Urinary bladder (tissue), 3 donors: ENCODE measurements at regions not wholly inside any gene's neighbourhood (a gene's known extent, or its start where the extent isn't known, plus 50 kb on each side); places are given as distances from the start of the nearest gene placed in this dataset.
A peak's percentile ranks its signal among the peaks of the same experiment; 100 is the strongest.

Source experiments
- DNase-seq: peaks from one replicate; pipeline ENCODE4 v3.0.0-alpha.2; 2015; ENCODE audit errors: extremely low spot score
- H3K27ac ChIP-seq: one replicate; pipeline ENCODE4 v1.5.1; 2013; ENCODE audit warnings: low read depth, mild to moderate bottlenecking, moderate library complexity
- H3K36me3 ChIP-seq: one replicate; pipeline ENCODE4 v1.6.1; 2013; ENCODE audit warnings: mild to moderate bottlenecking, moderate library complexity; ENCODE audit not compliant: insufficient read depth
- H3K4me1 ChIP-seq: one replicate; pipeline ENCODE4 v1.6.1; 2013; ENCODE audit warnings: mild to moderate bottlenecking, moderate library complexity; ENCODE audit not compliant: insufficient read depth
- H3K4me3 ChIP-seq: one replicate; pipeline ENCODE4 v1.5.1; 2013; ENCODE audit warnings: low read depth, low read length
- WGBS: extraction: QIAGEN DNeasy Blood & Tissue Kit; methylation state at CpG from one replicate; pipeline ENCODE4 v1.1.7; 2013; 5-methylcytosine and 5-hydroxymethylcytosine counted together
- donor health status: healthy with polysubstance abuse.
- donor health status: healthy.

DNA sequence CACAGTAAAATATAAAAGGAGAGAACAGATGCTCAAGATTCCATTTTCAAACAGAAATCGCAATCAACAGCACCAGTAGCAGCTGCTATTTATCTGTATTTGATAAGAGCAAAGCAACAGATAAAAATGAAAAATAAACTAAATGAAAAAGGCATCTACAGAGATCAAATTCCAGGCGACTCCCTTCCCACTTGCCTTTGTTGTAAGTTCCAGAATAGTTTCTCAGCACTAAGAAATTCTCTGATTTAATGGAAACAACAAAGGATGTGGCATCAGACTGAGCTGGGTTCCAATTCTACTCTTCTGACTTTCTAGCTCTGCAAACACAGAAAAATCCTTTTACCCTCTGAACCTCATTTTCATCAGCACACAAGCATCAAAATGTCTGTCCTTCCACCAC lies 110.8 kb upstream of the MME start:
- Histone ChIP-seq H3K4me1 (no peaks in the 10 kb centered on the region), H3K4me3 (no peak overlapping the region), H3K27ac (no peak overlapping the region), H3K36me3 (no peaks in the 10 kb centered on the region)
- WGBS = 57% methylated on average over 2 of the region's 2 CpGs
- no peak for DNase-seq

DNA sequence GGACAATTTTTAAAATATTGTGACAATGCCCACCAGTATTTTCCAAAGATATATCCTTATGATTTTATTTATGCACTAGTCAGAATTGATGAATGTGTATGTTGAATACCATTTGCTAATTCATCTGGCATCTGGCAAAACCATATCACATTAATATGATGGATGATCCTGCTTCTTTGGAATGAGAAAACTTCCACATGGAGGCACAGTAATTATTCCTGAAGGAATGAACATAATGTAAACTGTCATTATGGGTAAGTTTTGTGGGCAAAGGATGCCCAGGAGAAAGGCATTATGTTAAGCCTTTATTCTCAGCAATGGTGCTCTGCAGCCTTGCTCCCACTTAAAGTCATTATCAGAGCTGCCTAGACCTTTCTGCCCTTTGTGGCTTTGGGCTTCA lies 113.0 kb upstream of the MME start:
- Histone ChIP-seq H3K4me1 (no peaks in the 10 kb centered on the region), H3K27ac (no peak overlapping the region), H3K4me3 (no peak overlapping the region), H3K36me3 (no peaks in the 10 kb centered on the region)
- DNase-seq = no peak

DNA sequence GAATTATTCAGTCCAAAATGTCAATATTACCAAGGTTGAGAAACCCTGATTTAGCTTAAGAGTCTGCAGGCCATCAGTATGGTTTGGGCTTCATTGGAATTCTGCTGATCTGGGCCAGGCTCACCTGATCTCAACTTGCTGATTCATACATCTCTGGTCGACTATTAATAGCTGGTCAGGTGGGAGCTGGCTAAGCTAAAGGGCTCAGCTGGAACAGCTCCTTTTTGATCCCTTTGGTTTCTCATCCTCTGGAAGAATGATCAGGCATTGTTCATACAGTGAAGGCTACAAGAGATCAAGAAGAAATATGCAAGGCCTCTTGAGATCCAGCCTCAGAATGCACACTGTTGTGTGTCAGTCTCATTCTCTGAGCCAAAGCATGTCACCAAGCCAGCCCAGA lies 123.3 kb upstream of the MME start:
- DNase-seq = no peak
- Histone ChIP-seq H3K4me3 (no peak overlapping the region), H3K36me3 (no peaks in the 10 kb centered on the region), H3K4me1 (no peaks in the 10 kb centered on the region), H3K27ac (no peak overlapping the region)
- WGBS = 67% methylated on average over 1 of the region's 1 CpG

DNA sequence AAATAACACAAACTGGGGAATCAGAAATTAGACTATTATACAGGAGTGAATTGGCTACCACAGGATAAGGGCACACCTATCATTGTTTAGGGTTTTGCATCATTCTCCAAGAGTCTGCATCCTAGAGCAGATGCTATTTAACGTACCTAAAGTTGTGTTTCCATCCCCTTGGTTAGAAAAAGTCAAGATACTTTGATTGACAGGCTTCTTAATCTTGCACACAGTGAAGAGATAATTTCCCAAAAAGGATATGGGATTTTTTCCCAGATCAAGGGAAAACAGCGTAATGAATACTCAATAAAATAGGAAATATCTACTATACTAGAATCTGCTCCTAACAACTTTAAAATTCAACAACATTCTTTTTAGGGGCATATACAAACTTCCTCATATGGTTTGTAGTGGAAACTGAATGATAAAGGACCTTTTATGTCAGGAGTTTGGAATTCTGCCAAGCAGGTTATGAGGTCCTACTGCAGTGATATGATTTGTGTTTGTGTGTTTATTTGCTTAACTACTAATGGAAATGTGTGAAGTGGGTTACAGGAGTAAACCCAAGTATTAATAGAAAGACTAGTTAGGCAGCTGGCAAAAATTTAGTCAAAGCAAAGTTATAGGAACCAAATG lies 124.1 kb upstream of the MME start:
- Histone ChIP-seq H3K4me3 (no peak overlapping the region), H3K4me1 (no peaks in the 10 kb centered on the region), H3K36me3 (no peaks in the 10 kb centered on the region), H3K27ac (no peak overlapping the region)
- WGBS = 86% methylated on average over 2 of the region's 2 CpGs
- no peak for DNase-seq

DNA sequence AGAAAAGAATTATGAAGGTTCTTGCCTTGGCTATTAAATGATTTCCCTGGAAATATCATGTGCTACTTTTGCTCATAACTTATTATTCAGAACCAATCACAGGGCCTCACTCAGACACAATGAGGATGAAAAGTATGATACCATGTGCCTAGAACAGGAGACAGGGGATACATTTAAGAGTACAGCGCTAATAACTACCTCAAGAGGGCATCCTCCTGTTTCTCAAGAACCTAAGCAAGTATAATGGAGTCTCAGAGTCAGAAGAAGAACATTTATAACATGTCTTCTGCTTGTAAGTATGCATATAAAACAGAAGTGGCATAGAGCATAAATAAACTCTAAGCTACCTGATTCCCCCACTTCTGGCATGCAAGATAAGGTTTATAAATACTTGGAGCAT lies 125.4 kb upstream of the MME start:
- H3K36me3 ChIP-seq = no peaks in the 10 kb centered on the region
- H3K4me3 ChIP-seq = no peak overlapping the region
- no peak for DNase-seq
- no peaks in the 10 kb centered on the region for H3K4me1 ChIP-seq
- 35% methylated on average over 1 of the region's 1 CpG for WGBS
- H3K27ac ChIP-seq = no peak overlapping the region

DNA sequence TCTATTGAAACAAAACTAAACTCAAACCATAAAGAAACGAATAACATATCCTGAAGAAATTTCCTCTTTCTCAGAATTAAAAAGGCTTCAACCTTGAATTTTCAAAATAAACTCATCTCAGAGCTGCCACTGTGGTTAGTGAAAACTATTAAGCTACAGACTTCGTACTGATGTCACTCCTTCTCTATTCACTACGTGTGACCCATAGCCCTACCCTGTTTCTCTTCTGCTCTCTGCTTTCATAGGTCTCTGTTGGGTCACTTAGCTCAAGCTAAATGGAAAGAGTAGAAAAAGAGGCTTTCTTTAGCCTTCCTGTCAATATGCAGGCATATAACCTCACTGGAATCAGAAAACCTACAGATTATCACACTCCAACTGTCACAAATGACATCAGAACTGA lies 126.6 kb upstream of the MME start:
- no peaks in the 10 kb centered on the region for H3K36me3 ChIP-seq
- no peaks in the 10 kb centered on the region for H3K4me1 ChIP-seq
- WGBS = 72% methylated on average over 3 of the region's 3 CpGs
- no peak overlapping the region for H3K4me3 ChIP-seq
- no peak overlapping the region for H3K27ac ChIP-seq
- no peak for DNase-seq

DNA sequence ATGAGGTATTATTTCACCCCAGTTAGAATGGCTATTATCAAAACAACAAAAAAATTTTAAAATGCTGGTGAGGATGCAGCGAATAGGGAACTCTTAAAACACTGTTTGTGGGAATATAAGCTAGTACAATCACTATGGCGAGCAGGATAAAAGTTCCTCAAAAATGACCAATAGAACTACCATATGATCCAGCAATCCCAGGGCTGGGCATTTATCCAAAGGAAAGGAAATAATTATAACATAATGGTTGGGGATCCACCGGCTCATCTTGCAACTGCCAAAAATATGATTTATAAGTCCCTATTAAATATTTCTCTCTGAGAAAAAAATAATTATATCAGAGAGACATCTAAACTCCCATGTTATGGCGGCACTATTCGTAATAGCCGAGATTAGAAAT lies 127.6 kb upstream of the MME start:
- Histone ChIP-seq H3K36me3 (no peaks in the 10 kb centered on the region), H3K27ac (no peak overlapping the region), H3K4me3 (no peak overlapping the region), H3K4me1 (no peaks in the 10 kb centered on the region)
- WGBS = 83% methylated on average over 6 of the region's 6 CpGs
- no peak for DNase-seq

DNA sequence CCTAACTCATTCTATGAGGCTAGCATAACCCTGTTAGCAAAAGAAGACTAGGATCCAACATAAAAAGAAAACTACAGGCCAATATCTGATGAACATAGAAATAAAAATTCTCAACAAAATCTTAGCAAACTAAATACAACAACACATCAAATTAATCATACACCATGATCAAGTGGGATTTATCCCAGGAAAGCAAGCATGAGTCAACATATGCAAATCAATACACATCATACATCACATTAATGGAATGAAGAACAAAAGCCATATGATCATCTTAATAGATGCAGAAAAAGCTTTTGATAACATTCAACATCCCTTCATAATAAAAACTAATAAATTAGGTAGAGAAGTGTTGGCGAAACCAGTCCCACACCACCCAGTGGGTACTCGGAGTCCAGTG lies 136.1 kb upstream of the MME start:
- no peak for DNase-seq
- Histone ChIP-seq H3K4me3 (no peak overlapping the region), H3K27ac (no peak overlapping the region), H3K4me1 (no peaks in the 10 kb centered on the region), H3K36me3 (no peaks in the 10 kb centered on the region)
- 86% methylated on average over 2 of the region's 2 CpGs for WGBS

DNA sequence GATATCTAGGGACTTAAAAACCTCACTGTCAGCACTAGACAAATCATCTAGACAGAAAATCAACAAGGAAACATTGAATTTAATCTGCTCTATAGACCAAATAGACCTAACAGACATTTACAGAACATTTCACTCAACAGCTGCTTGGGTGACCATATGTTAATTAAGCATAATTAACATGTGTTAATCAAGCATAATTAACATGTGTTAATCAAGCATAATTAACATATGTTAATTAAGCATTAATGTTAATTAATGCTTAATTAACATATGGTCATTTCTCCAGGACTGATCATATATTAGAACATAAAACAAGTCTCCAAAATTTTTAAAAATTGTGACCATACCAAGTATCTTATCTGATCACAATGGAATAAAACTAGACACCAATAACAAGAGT lies 137.3 kb upstream of the MME start:
- DNase-seq = no peak
- no peak overlapping the region for H3K4me3 ChIP-seq
- no peaks in the 10 kb centered on the region for H3K36me3 ChIP-seq
- no peaks in the 10 kb centered on the region for H3K4me1 ChIP-seq
- H3K27ac ChIP-seq = no peak overlapping the region

DNA sequence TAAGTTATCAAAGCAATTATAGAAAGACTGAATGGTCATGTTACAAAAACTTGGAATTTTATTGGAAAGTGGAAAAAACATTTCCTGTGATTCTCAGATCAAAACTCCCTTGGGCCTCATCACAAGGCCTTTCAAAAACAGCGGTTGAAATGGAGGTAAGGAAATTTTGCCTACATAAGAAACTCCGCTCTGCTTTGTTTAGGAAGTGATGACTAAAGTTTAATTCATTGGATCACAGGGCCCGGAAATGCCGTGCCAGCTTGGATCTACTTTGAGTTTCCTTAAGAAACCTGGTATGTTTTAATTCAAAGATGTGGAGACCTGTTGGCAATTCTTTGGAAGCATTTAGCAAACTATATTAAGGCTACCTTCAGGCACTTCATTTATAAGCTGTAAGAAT lies 143.9 kb upstream of the MME start:
- no peak for DNase-seq
- H3K36me3 ChIP-seq = no peaks in the 10 kb centered on the region
- WGBS = 65% methylated on average over 4 of the region's 4 CpGs
- H3K4me1 ChIP-seq = no peaks in the 10 kb centered on the region
- no peak overlapping the region for H3K4me3 ChIP-seq
- no peak overlapping the region for H3K27ac ChIP-seq

DNA sequence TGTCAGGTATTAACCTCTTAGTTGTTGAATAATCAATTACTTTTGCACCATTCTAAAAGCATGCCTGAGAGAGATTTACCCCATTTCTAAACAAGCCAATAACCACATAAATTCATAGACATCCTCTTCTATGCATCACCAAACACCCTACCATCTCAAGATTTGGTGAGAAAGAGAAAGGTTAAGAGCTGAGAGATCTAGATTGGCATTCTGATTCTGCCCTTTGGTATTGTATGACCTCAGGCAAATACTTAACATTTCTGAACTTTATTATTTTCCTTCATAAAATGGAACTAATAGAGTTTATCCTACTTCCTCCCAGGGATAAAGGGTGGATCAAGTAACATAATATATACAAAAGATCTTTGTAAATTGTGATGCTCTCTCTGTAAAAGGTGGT lies 146.5 kb upstream of the MME start:
- H3K4me3 ChIP-seq = no peak overlapping the region
- DNase-seq = no peak
- H3K36me3 ChIP-seq = no peaks in the 10 kb centered on the region
- no peaks in the 10 kb centered on the region for H3K4me1 ChIP-seq
- no peak overlapping the region for H3K27ac ChIP-seq

DNA sequence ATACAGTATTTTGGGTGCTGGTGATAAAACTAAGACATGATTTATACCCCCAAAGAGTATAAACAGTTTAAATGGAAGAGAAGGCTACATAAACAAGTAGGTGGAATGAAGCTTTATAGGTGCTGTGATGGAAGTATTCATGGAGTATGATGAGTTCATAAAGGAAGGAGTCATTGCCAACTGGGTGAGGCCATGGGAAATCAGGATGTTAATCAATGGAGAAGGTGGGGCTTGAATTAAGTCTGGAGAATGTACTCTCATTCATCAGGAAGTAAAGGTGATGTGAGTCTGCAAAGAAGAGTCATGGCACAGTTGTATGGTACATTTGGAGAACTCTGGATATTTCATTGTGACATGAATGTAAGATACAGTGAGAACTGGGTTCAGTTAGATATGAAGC lies 147.5 kb upstream of the MME start:
- no peak overlapping the region for H3K27ac ChIP-seq
- DNase-seq = no peak
- no peaks in the 10 kb centered on the region for H3K4me1 ChIP-seq
- no peak overlapping the region for H3K4me3 ChIP-seq
- no peaks in the 10 kb centered on the region for H3K36me3 ChIP-seq

DNA sequence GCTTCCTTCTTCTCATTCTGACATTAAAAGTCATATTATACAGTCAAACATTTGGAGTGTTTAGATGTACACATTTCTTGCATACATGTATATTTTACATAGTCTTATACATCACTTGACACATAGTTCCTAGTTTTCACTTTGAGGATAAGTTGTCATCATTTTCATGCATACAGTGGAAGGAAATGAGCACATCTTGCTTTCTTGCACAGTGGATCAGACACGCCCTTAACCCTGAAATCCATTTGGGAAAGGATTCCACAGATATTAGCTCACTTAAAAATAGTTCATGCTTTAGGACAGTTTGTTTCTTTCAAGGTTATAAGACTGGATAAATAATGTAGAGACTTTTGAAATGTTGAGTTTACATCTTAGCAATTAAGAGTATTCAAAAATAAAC lies 148.6 kb upstream of the MME start:
- Histone ChIP-seq H3K36me3 (no peaks in the 10 kb centered on the region), H3K4me1 (no peaks in the 10 kb centered on the region), H3K4me3 (no peak overlapping the region), H3K27ac (no peak overlapping the region)
- 58% methylated on average over 1 of the region's 1 CpG for WGBS
- peak; percentile 6 for DNase-seq

DNA sequence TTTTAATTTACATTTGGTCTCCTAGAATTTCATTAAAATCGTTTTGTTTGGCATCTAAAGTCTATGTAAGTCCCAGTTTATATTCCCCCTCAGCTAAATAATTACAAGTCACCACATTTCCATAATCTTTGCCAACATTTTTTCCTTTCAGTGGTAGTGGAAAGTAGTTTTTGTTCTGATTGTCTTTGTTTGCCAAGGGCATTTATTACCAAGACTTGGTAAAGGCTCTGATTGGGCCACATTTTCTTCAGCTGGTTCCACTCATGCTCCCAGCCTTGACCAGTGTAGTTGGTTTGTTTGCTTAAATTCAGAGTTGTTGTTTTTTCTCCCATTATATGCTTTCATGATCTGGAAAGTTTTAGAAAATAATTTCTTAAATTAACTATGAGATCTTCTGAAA lies 153.4 kb upstream of the MME start:
- Histone ChIP-seq H3K4me1 (no peaks in the 10 kb centered on the region), H3K36me3 (no peaks in the 10 kb centered on the region), H3K4me3 (no peak overlapping the region), H3K27ac (no peak overlapping the region)
- 30% methylated on average over 1 of the region's 1 CpG for WGBS
- no peak for DNase-seq

DNA sequence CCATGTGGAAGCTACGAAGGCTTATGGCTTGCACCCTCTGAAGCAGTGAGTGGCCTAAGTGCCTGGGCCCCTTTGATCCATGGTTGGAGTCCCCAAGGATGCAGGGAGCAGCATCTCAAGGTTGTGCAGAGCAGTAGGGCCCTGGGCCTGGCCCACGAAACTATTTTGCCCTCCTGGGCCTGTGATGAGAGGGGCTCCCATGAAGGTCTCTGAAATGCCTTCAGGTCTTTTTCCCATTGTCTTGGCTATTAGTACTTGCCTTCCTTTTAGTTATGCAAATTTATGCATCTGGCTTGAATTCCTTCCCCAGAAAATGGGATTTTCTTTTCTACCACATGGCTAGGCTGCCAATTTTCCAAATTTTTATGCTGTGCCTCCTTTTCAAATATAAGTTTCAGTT lies 158.8 kb upstream of the MME start:
- DNase-seq = no peak
- no peaks in the 10 kb centered on the region for H3K4me1 ChIP-seq
- WGBS = 89% methylated on average over 2 of the region's 2 CpGs
- H3K4me3 ChIP-seq = no peak overlapping the region
- H3K36me3 ChIP-seq = no peaks in the 10 kb centered on the region
- no peak overlapping the region for H3K27ac ChIP-seq
